Retinal pigment epithelial cell (primary cell): ENCODE measurements at regions not wholly inside any gene's neighbourhood (a gene's known extent, or its start where the extent isn't known, plus 50 kb on each side); places are given as distances from the start of the nearest gene placed in this dataset.

ENCODE experiments used
- DNase-seq: peaks from one replicate; pipeline ENCODE4 v3.0.0-alpha.2; 2010; ENCODE audit warnings: low read depth
- H3K4me3 ChIP-seq: 2 replicates; pipeline ENCODE4 v1.5.1; 2011; ENCODE audit warnings: mild to moderate bottlenecking, low read length, control low read depth, moderate library complexity
- CTCF ChIP-seq: conservative IDR thresholded peaks from 2 replicates; pipeline ENCODE4 v1.5.1; 2011; ENCODE audit warnings: low read depth, low read length, control low read depth, inconsistent platforms

- no peak for DNase-seq
These were observed 278.3 kb downstream of the EIPR1 start for GRCh38 chr2:3099145-3099859.

GRCh38 chr2:3098231-3098630, 279.4 kb downstream of the EIPR1 start:
- H3K4me3 ChIP-seq = no peak overlapping the region
- no peak for TF ChIP-seq CTCF
- DNase-seq = no peak

More at GRCh38 chr2:3099145-3099859, 278.3 kb downstream of the EIPR1 start:
- TF ChIP-seq CTCF = no peak
- H3K4me3 ChIP-seq = no peak overlapping the region

GRCh38 chr2:3097804-3098203, 279.8 kb downstream of the EIPR1 start:
- H3K4me3 ChIP-seq = no peak overlapping the region
- no peak for DNase-seq
- no peak for TF ChIP-seq CTCF

- H3K4me3 ChIP-seq = no peak overlapping the region
- no peak for DNase-seq
- TF ChIP-seq CTCF = no peak
These were observed 282.3 kb downstream of the EIPR1 start for GRCh38 chr2:3094999-3095958.

DNA sequence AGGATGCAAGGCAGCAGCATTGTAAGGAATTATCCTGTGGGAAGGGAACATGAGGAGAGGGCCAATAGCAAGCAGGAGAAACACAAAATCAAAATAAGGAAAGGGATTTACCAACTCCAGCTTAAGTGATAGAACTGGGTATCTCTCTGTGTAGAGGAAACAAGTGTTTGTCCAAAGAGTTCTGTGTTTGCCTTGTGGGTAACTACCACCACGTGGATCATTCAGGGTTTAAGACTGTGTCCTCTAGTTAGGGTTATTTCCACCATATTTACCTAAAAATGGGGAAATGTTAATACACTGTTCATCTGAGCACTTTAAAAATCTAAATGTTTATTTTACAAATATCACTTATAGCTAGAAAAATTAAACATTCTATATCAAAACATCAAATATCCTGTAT, 283.3 kb downstream of the EIPR1 start:
- DNase-seq = no peak
- H3K4me3 ChIP-seq = no peak overlapping the region
- TF ChIP-seq CTCF = no peak

GRCh38 chr2:3091696-3092095, 285.9 kb downstream of the EIPR1 start:
- TF ChIP-seq CTCF = no peak
- H3K4me3 ChIP-seq = no peak overlapping the region
- DNase-seq = no peak
